ENCODE measurements at regions not wholly inside any gene's neighbourhood (a gene's known extent, or its start where the extent isn't known, plus 50 kb on each side); places are given as distances from the start of the nearest gene placed in this dataset.

- TF ChIP-seq POLR2A (IDR thresholded peaks at IDR 0.05; ENCODE audit: low read length) (no peak), RAD21 (conservative IDR thresholded peaks at IDR 0.05 in 1 of 2, IDR thresholded peaks at IDR 0.05 in 1 of 2) (no peak), CTCF (IDR thresholded peaks at IDR 0.05) (no peak), MAFK (IDR thresholded peaks at IDR 0.05; ENCODE audit: partially characterized antibody) (no peak), MYC (IDR thresholded peaks at IDR 0.05; ENCODE audit: borderline replicate concordance, low read length) (no peak), USF2 (IDR thresholded peaks at IDR 0.05) (no peak), TFCP2L1 (CRISPR knock-in tag; IDR thresholded peaks at IDR 0.05) (no peak), FOSL2 (IDR thresholded peaks at IDR 0.05) (no peak), FOSL2 (CRISPR knock-in tag; IDR thresholded peaks at IDR 0.05) (no peak)
These were observed 319.4 kb downstream of the CDH10 start for GRCh38 chr5:24325306-24325832.
